ENCODE measurements at regions not wholly inside any gene's neighbourhood (a gene's known extent, or its start where the extent isn't known, plus 50 kb on each side); places are given as distances from the start of the nearest gene placed in this dataset.
"Not testable (repeated sequence)": the region's sequence is repeated elsewhere in the genome, so short reads cannot be mapped to it uniquely, and the experiment has no call there.

GRCh38 chr6:74468552-74468951 is 737.3 kb downstream of the COL12A1 start:
- not testable (repeated sequence) for DNase-seq

GRCh38 chr6:74467533-74468215 is 738.2 kb downstream of the COL12A1 start:
- DNase-seq, result no peak

GRCh38 chr6:74466572-74466971 is 739.3 kb downstream of the COL12A1 start:
- no peak for DNase-seq

GRCh38 chr6:74459260-74459659 is 746.6 kb downstream of the COL12A1 start:
- no peak for DNase-seq

GRCh38 chr6:74458536-74458935 is 747.3 kb downstream of the COL12A1 start:
- no peak for DNase-seq

GRCh38 chr6:74455786-74456185 is 750.1 kb downstream of the COL12A1 start:
- DNase-seq, result no peak

- no peak for DNase-seq
These were observed 753.9 kb downstream of the COL12A1 start for GRCh38 chr6:74451953-74452352.

- DNase-seq, result no peak
These were observed 752.8 kb downstream of the CD109 start for GRCh38 chr6:74448850-74449249.

- no peak for DNase-seq
These were observed 751.0 kb downstream of the CD109 start for GRCh38 chr6:74447013-74447412.

- no peak for DNase-seq
These were observed 743.3 kb downstream of the CD109 start for GRCh38 chr6:74439123-74439811.

- not testable (repeated sequence) for DNase-seq
These were observed 742.4 kb downstream of the CD109 start for GRCh38 chr6:74438395-74438794.

GRCh38 chr6:74434171-74434570 is 738.2 kb downstream of the CD109 start:
- no peak for DNase-seq

GRCh38 chr6:74431873-74432580 is 736.0 kb downstream of the CD109 start:
- no peak for DNase-seq

- no peak for DNase-seq
These were observed 724.2 kb downstream of the CD109 start for GRCh38 chr6:74420221-74420620.

GRCh38 chr6:74415056-74415455 is 719.1 kb downstream of the CD109 start:
- DNase-seq, result no peak

- DNase-seq, result no peak
These were observed 714.6 kb downstream of the CD109 start for GRCh38 chr6:74410630-74411029.

- DNase-seq, result no peak
These were observed 713.4 kb downstream of the CD109 start for GRCh38 chr6:74409447-74409846.

GRCh38 chr6:74408844-74409243 is 712.8 kb downstream of the CD109 start:
- no peak for DNase-seq

- no peak for DNase-seq
These were observed 708.4 kb downstream of the CD109 start for GRCh38 chr6:74404366-74404765.

GRCh38 chr6:74402781-74403180 is 706.8 kb downstream of the CD109 start:
- no peak for DNase-seq

GRCh38 chr6:74378437-74378836 is 682.4 kb downstream of the CD109 start:
- not testable (repeated sequence) for DNase-seq

GRCh38 chr6:74369556-74369993 is 673.6 kb downstream of the CD109 start:
- no peak for DNase-seq

- DNase-seq, result no peak
These were observed 672.7 kb downstream of the CD109 start for GRCh38 chr6:74368746-74369145.

- no peak for DNase-seq
These were observed 670.6 kb downstream of the CD109 start for GRCh38 chr6:74366634-74367033.

Data from CD4-positive, alpha-beta T cell treated with Interferon gamma for 1 hour (primary cell).